Colonic mucosa (tissue), 4 donors: ENCODE measurements at regions not wholly inside any gene's neighbourhood (a gene's known extent, or its start where the extent isn't known, plus 50 kb on each side); places are given as distances from the start of the nearest gene placed in this dataset.

Experiments used
- DNase-seq: peaks from one replicate; pipeline ENCODE4 v3.0.0-alpha.2; 2020
- H3K27ac ChIP-seq: fragments of 200-600 bp; one replicate; pipeline ENCODE4 v1.8.0; 2021
- H3K27me3 ChIP-seq: fragments of 200-600 bp; one replicate; pipeline ENCODE4 v1.8.0; 2021
- H3K36me3 ChIP-seq: fragments of 200-600 bp; one replicate; pipeline ENCODE4 v1.8.0; 2021
- H3K4me1 ChIP-seq: fragments of 200-600 bp; one replicate; pipeline ENCODE4 v1.8.0; 2021; ENCODE audit warnings: mild to moderate bottlenecking
- H3K4me3 ChIP-seq: fragments of 200-600 bp; one replicate; pipeline ENCODE4 v1.8.0; 2021
- H3K9ac ChIP-seq, 2 donors: one replicate each; pipeline ENCODE4 v1.7.0; 2013; ENCODE audit warnings: control low read depth in 2 of 2, low read depth in 2 of 2, low read length in 2 of 2
- H3K9me3 ChIP-seq: fragments of 200-600 bp; one replicate; pipeline ENCODE4 v1.8.0; 2021
- CTCF ChIP-seq: fragments of 200-600 bp; IDR thresholded peaks from one replicate; pipeline ENCODE4 v1.8.0; 2022; ENCODE audit warnings: antibody characterized with exemption, mild to moderate bottlenecking
- intact Hi-C: fragments of 100-400 bp; cut with DNase I; formaldehyde crosslinking; loops from one replicate; pipeline ENCODE4 v1.14.1; 2022
- donor health status: healthy.
- donor health status: DM: no; HTN: no; CAD: no.
- donor health status: DM: no; HTN: no; CAD: no.

- no peak overlapping the region for H3K9ac ChIP-seq
- TF ChIP-seq CTCF = no peak
- no peaks in the 10 kb centered on the region for H3K9me3 ChIP-seq
- H3K27ac ChIP-seq = no peak overlapping the region
- no peaks in the 10 kb centered on the region for H3K36me3 ChIP-seq
- no peaks in the 10 kb centered on the region for H3K27me3 ChIP-seq
- no peak for DNase-seq
- H3K4me1 ChIP-seq = no peaks in the 10 kb centered on the region
- H3K4me3 ChIP-seq = no peak overlapping the region
- intact Hi-C loops = no loop called here
Measured at GRCh38 chr17:71846561-71847110, 274.2 kb upstream of the SOX9 start.

- Histone ChIP-seq H3K36me3 (no peaks in the 10 kb centered on the region), H3K4me1 (no peaks in the 10 kb centered on the region), H3K9ac (no peak overlapping the region), H3K4me3 (no peak overlapping the region), H3K27ac (no peak overlapping the region), H3K27me3 (no peaks in the 10 kb centered on the region), H3K9me3 (no peaks in the 10 kb centered on the region)
- no peak for DNase-seq
- intact Hi-C loops = no loop called here
- no peak for TF ChIP-seq CTCF
Measured at GRCh38 chr17:71849783-71850768, 270.7 kb upstream of the SOX9 start.

- TF ChIP-seq CTCF = no peak
- Histone ChIP-seq H3K9ac (no peak overlapping the region), H3K27ac (no peak overlapping the region), H3K27me3 (no peaks in the 10 kb centered on the region), H3K4me3 (no peak overlapping the region), H3K4me1 (no peaks in the 10 kb centered on the region), H3K36me3 (no peaks in the 10 kb centered on the region), H3K9me3 (no peaks in the 10 kb centered on the region)
- intact Hi-C loops = no loop called here
- no peak for DNase-seq
Measured at GRCh38 chr17:71850812-71851211, 270.0 kb upstream of the SOX9 start.

- no peaks in the 10 kb centered on the region for H3K27me3 ChIP-seq
- no peak overlapping the region for H3K9ac ChIP-seq
- no peaks in the 10 kb centered on the region for H3K4me1 ChIP-seq
- no peaks in the 10 kb centered on the region for H3K36me3 ChIP-seq
- H3K9me3 ChIP-seq = no peaks in the 10 kb centered on the region
- no peak for TF ChIP-seq CTCF
- no peak overlapping the region for H3K27ac ChIP-seq
- no peak for DNase-seq
- no peak overlapping the region for H3K4me3 ChIP-seq
- intact Hi-C loops = no loop called here
Measured at GRCh38 chr17:71855010-71855409, 265.8 kb upstream of the SOX9 start.

GRCh38 chr17:71864755-71865154, 256.1 kb upstream of the SOX9 start:
- peaks cover 3% of the 10 kb centered on the region for H3K4me1 ChIP-seq
- intact Hi-C loops = no loop called here
- no peak overlapping the region for H3K9ac ChIP-seq
- no peak for DNase-seq
- H3K27me3 ChIP-seq = no peaks in the 10 kb centered on the region
- no peaks in the 10 kb centered on the region for H3K36me3 ChIP-seq
- no peaks in the 10 kb centered on the region for H3K9me3 ChIP-seq
- no peak overlapping the region for H3K4me3 ChIP-seq
- TF ChIP-seq CTCF = no peak
- no peak overlapping the region for H3K27ac ChIP-seq
